Femur (tissue), 1 donor: ENCODE measurements at regions not wholly inside any gene's neighbourhood (a gene's known extent, or its start where the extent isn't known, plus 50 kb on each side); places are given as distances from the start of the nearest gene placed in this dataset.
"Not testable (repeated sequence)": the region's sequence is repeated elsewhere in the genome, so short reads cannot be mapped to it uniquely, and the experiment has no call there.

Experiments
- DNase-seq: peaks from one replicate; pipeline ENCODE4 v3.0.0-alpha.2; 2017

GRCh38 chr11:115643549-115644270 lies 139.5 kb upstream of the CADM1 start:
- no peak for DNase-seq

- no peak for DNase-seq
These were observed 138.4 kb upstream of the CADM1 start for GRCh38 chr11:115642660-115643059.

- DNase-seq = no peak
These were observed 133.5 kb upstream of the CADM1 start for GRCh38 chr11:115637599-115638241.

- no peak for DNase-seq
These were observed 132.7 kb upstream of the CADM1 start for GRCh38 chr11:115636753-115637527.

GRCh38 chr11:115633977-115634376 lies 129.8 kb upstream of the CADM1 start:
- DNase-seq = not testable (repeated sequence)

GRCh38 chr11:115632061-115632460 lies 127.8 kb upstream of the CADM1 start:
- no peak for DNase-seq

GRCh38 chr11:115631609-115632008 lies 127.4 kb upstream of the CADM1 start:
- DNase-seq = no peak

GRCh38 chr11:115630214-115630613 lies 126.0 kb upstream of the CADM1 start:
- DNase-seq = no peak

GRCh38 chr11:115629456-115630015 lies 125.3 kb upstream of the CADM1 start:
- no peak for DNase-seq

GRCh38 chr11:115627666-115628460 lies 123.6 kb upstream of the CADM1 start:
- no peak for DNase-seq

GRCh38 chr11:115627071-115627470 lies 122.9 kb upstream of the CADM1 start:
- no peak for DNase-seq

GRCh38 chr11:115626414-115626813 lies 122.2 kb upstream of the CADM1 start:
- no peak for DNase-seq

- no peak for DNase-seq
These were observed 121.3 kb upstream of the CADM1 start for GRCh38 chr11:115625502-115625901.

GRCh38 chr11:115624065-115624464 lies 119.8 kb upstream of the CADM1 start:
- no peak for DNase-seq

- DNase-seq = peak; percentile 92
These were observed 118.8 kb upstream of the CADM1 start for GRCh38 chr11:115623021-115623451.

GRCh38 chr11:115618428-115618827 lies 114.2 kb upstream of the CADM1 start:
- no peak for DNase-seq

GRCh38 chr11:115617767-115618166 lies 113.6 kb upstream of the CADM1 start:
- DNase-seq = no peak

- peak; percentile 58 for DNase-seq
These were observed 112.8 kb upstream of the CADM1 start for GRCh38 chr11:115616971-115617370.

- DNase-seq = no peak
These were observed 109.9 kb upstream of the CADM1 start for GRCh38 chr11:115613986-115614632.

GRCh38 chr11:115613004-115613403 lies 108.8 kb upstream of the CADM1 start:
- DNase-seq = no peak

GRCh38 chr11:115612046-115612730 lies 108.0 kb upstream of the CADM1 start:
- no peak for DNase-seq
